Right atrium auricular region (tissue), 2 donors: ENCODE measurements at regions not wholly inside any gene's neighbourhood (a gene's known extent, or its start where the extent isn't known, plus 50 kb on each side); places are given as distances from the start of the nearest gene placed in this dataset.

ENCODE experiments used
- DNase-seq: peaks from one replicate; pipeline ENCODE4 v3.0.0-alpha.2; 2019; ENCODE audit warnings: low spot score
- H3K27ac ChIP-seq, 2 donors: fragments of 200-600 bp; sonication (generic); 1 replicate in 1 of 2; 2 replicates in 1 of 2; pipeline ENCODE4 v1.5.1; 2016 to 2019
- H3K27me3 ChIP-seq, 2 donors: fragments of 200-600 bp; sonication (generic); one replicate each; pipeline versions ENCODE4 v1.5.1 to v1.6.0; 2017 to 2019
- H3K36me3 ChIP-seq: fragments of 200-600 bp; sonication (generic); one replicate; pipeline ENCODE4 v1.5.1; 2016
- H3K4me1 ChIP-seq, 2 donors: fragments of 200-600 bp; sonication (generic); one replicate each; pipeline versions ENCODE4 v1.5.1 to v1.6.0; 2017 to 2019
- H3K4me3 ChIP-seq, 2 donors: fragments of 200-600 bp; sonication (generic); 1 replicate in 1 of 2; 2 replicates in 1 of 2; pipeline ENCODE4 v1.5.1; 2017 to 2019; ENCODE audit warnings: mild to moderate bottlenecking in 1 of 2, moderate library complexity in 1 of 2
- H3K9me3 ChIP-seq, 2 donors: fragments of 200-600 bp; sonication (generic); one replicate each; pipeline ENCODE4 v1.5.1; 2019
- CTCF ChIP-seq, 2 donors: fragments of 200-600 bp; sonication (generic); IDR thresholded peaks; one replicate each; pipeline ENCODE4 v1.5.1; 2019; ENCODE audit warnings: antibody characterized with exemption in 2 of 2

- no peak overlapping the region for H3K27ac ChIP-seq
- no peak overlapping the region for H3K4me3 ChIP-seq
- no peak for DNase-seq
- no peaks in the 10 kb centered on the region for H3K4me1 ChIP-seq
- TF ChIP-seq CTCF (IDR thresholded peaks at IDR 0.05) = no peak
- H3K9me3 ChIP-seq = no peaks in the 10 kb centered on the region
- H3K27me3 ChIP-seq = no peaks in the 10 kb centered on the region
- no peaks in the 10 kb centered on the region for H3K36me3 ChIP-seq
Measured at GRCh38 chr13:33438918-33439317, 153.4 kb upstream of the STARD13 start.

- no peak overlapping the region for H3K4me3 ChIP-seq
- H3K9me3 ChIP-seq = no peaks in the 10 kb centered on the region
- no peaks in the 10 kb centered on the region for H3K4me1 ChIP-seq
- no peak overlapping the region for H3K27ac ChIP-seq
- peak in 1 of 2 donors; percentile 28 for TF ChIP-seq CTCF (IDR thresholded peaks at IDR 0.05)
- DNase-seq = no peak
- no peaks in the 10 kb centered on the region for H3K27me3 ChIP-seq
- H3K36me3 ChIP-seq = no peaks in the 10 kb centered on the region
Measured at GRCh38 chr13:33441015-33441414, 155.5 kb upstream of the STARD13 start.

DNA sequence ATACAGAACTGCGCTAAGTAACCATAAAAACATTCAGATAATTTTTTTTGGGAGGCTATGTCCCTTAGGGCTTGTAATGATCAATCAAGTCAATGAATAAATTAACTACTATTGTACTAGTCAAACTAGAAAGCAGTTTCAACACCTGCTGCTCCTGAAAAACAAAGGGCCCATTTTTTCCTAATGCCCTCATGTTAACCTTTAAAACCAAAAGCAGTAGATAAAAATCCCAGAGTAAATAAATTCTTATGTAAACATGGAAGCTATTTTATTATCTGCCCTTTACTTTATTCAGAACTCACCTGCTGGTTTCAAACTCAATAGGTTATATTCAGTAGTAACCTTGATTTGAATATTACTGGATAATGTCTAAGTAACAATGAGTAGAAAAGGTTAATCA lies 159.5 kb upstream of the STARD13 start:
- TF ChIP-seq CTCF (IDR thresholded peaks at IDR 0.05) = no peak
- no peak for DNase-seq
- H3K4me3 ChIP-seq = no peak overlapping the region
- H3K4me1 ChIP-seq = no peaks in the 10 kb centered on the region
- H3K27me3 ChIP-seq = no peaks in the 10 kb centered on the region
- no peaks in the 10 kb centered on the region for H3K36me3 ChIP-seq
- H3K27ac ChIP-seq = no peak overlapping the region
- H3K9me3 ChIP-seq = no peaks in the 10 kb centered on the region

- DNase-seq = no peak
- H3K4me1 ChIP-seq = no peaks in the 10 kb centered on the region
- no peaks in the 10 kb centered on the region for H3K36me3 ChIP-seq
- no peak overlapping the region for H3K4me3 ChIP-seq
- H3K9me3 ChIP-seq = no peaks in the 10 kb centered on the region
- H3K27me3 ChIP-seq = no peaks in the 10 kb centered on the region
- no peak overlapping the region for H3K27ac ChIP-seq
- TF ChIP-seq CTCF (IDR thresholded peaks at IDR 0.05) = no peak
Measured at GRCh38 chr13:33445476-33445875, 159.9 kb upstream of the STARD13 start.

DNA sequence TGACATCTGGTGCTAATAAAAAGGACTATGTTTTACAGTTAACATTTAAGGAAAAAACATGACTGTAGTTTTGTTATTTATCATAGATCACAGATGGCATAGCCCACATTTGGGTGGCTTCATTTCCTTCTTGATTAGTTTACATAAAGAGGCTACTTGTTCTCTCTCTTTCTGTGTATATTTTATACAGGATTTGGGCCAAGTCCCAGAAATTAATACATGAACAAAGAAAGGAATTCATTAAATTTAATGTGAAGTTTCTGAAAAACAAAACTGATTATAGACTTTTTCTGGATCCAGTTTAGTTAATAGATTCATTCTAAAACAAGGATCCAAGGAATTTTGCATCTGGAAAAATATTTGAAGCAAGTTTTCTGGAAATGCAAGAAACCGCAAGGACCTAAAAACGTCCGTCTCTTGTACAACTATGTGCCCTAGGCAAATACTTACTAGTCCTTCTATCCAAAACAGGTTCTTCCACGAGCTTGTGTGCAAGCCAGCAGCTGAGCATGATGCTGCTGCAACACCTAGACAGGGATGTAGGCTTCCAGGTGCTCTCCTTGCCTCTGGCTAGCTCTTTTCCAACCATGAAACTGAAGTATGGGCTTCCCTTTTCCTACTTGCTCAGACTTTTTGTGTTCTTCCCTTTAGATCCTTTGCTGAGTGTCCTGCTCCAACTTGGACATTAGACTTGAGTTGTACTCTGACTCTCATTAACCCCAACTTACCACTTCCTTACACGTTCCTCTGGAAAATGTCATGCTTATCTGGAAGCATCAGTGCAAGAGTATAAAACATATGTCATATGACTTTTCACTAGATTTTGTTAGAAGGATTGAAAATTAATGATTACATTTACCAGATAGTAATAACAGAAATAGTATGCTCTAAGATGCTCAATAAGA lies 161.5 kb upstream of the STARD13 start:
- Histone ChIP-seq H3K27me3 (no peaks in the 10 kb centered on the region), H3K36me3 (no peaks in the 10 kb centered on the region), H3K4me3 (no peak overlapping the region), H3K9me3 (no peaks in the 10 kb centered on the region), H3K4me1 (no peaks in the 10 kb centered on the region), H3K27ac (no peak overlapping the region)
- no peak for TF ChIP-seq CTCF (IDR thresholded peaks at IDR 0.05)
- DNase-seq = no peak

DNA sequence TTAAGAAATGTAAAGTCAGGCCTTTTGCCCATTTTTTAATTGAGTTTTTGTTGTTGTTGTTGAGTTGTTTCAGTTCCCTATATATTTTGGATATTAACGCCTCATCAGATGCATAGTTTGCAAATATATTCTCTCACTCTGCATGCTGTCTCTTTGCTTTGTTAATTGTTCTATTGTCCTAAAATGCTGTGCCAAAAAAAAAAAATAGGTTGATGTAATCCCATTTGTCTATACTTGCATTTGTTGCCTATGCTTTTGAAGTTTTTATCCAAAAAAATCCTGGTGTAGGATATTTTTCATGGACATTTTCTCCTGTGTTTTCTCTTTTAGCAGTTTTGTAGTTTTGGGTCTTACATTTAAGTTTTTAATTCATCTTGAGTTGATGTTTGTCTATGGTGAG lies 163.3 kb upstream of the STARD13 start:
- Histone ChIP-seq H3K36me3 (no peaks in the 10 kb centered on the region), H3K27me3 (no peaks in the 10 kb centered on the region), H3K4me1 (peaks cover 0 to 12% of the 10 kb centered on the region in 2 donors), H3K4me3 (no peak overlapping the region), H3K9me3 (no peaks in the 10 kb centered on the region), H3K27ac (no peak overlapping the region)
- no peak for TF ChIP-seq CTCF (IDR thresholded peaks at IDR 0.05)
- no peak for DNase-seq
